ENCODE measurements at regions not wholly inside any gene's neighbourhood (a gene's known extent, or its start where the extent isn't known, plus 50 kb on each side); places are given as distances from the start of the nearest gene placed in this dataset.

- DNase-seq: no peak
These were observed 312.8 kb upstream of the EPHA5 start for GRCh38 chr4:65983061-65983460.

DNA sequence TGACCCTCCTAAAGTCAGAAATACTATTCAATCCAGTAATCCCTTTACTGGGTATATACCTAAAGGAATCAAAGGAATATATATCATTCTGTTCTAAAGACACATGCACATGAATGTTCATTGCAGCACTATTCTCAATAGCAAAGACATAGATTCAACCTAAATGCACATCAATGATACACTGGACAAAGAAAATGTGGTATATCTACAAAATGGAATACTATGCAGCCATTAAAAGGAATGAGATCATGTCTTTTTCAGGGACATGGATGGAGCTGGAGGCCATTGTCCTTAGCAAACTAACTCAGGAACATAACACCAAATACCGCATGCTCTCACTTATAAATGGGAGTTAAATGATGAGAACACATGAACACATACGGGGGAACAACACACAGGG, 306.0 kb upstream of the EPHA5 start:
- no peak for DNase-seq

- no peak for DNase-seq
These were observed 302.9 kb upstream of the EPHA5 start for GRCh38 chr4:65973186-65973585.

DNA sequence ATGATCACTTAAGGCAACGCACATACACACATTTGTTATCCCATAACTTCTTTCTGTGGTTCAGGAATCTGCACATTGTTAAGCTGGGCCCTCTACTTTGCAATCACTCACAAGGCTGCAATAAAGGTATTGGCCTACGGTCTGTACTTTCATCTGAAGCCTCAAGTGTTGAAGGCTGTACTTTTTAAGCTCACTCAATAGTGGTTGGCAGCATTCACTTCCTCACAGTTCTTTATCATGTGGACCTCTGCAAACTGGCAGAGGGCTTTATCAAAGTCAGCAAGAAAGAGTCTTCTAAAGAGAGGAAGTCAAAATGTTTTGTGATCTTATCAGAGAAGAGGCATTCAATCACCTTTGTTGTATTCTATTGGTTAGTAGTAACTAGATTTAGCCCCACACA, 301.4 kb upstream of the EPHA5 start:
- no peak for DNase-seq

GRCh38 chr4:65968831-65969558, 298.7 kb upstream of the EPHA5 start:
- DNase-seq: no peak

- no peak for DNase-seq
These were observed 290.5 kb upstream of the EPHA5 start for GRCh38 chr4:65960751-65961150.

- no peak for DNase-seq
These were observed 284.1 kb upstream of the EPHA5 start for GRCh38 chr4:65954416-65954815.

DNA sequence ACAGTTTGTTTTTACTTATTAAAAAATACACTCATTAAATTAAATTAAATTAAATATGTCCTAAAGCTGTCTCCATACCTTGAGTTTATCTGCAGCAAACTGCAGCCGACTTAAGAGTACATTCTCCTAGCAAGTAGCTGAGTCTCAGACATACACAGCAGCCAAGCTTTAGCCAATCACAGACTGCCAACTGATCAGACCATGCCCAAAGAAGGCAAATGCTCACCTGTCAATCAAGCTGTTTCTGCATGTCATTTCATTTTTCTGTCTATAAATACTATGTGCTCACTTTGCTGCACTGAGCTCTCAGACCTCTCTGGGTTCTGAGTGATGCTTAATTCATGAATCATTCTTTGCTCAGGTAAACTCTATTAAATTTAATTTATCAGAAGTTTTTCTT, 280.9 kb upstream of the EPHA5 start:
- DNase-seq: no peak

DNA sequence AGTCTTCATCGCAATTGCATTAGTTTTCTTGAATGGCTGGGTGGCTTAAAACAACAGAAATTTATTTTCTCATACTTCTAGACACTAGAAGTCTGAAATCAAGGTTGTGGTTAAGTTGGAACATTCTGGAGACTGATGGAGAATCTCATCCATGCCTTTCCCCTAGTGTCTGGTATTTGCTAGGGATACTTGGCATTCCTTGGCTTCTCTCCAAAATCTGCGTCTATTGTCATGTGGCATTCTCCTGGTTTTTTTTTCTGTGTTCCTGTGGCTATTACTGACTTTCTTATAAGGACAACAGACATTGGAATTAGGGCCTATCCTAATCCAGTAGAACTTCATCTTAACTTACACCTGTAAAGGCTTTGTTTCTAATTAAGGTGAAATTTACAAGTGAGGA, 272.8 kb upstream of the EPHA5 start:
- DNase-seq: no peak

DNA sequence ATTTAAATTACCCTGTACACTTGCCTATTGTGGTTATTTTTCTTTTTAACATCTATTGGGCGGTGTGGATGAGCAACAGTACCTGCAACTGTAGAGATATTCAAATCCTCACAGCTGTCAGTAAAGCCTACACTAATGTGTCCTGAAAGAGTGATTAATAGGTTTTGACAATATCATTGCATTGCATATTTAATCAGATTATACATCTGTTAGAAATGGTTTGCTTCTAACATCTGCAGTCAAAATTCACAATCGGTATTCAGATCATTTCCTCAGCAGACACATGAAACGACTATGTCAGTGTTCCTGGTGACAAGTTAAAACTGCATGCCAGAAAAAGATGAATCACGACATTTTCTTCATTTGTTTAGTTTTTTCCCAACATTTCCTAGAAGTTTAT, 254.6 kb upstream of the EPHA5 start:
- DNase-seq: no peak

GRCh38 chr4:65923616-65924015, 253.3 kb upstream of the EPHA5 start:
- no peak for DNase-seq

DNA sequence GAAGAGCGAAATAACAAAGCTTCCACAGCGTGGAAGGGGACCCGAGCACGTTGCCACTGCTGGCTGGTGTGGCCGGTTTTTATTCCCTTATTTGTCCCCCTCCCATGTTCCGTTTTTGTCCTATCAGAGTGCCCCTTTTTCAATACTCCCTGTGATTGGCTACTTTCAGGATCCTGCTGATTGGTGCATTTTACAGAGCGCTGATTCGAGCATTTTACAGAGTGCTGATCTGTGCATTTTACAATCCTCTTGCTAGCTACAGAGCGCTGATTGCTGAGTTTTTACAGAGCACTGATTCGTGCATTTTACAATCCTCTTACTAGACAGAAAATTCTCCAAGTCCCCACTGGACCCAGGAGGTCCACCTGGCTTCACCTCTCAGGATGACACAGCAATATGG, 250.9 kb upstream of the EPHA5 start:
- DNase-seq: no peak

DNA sequence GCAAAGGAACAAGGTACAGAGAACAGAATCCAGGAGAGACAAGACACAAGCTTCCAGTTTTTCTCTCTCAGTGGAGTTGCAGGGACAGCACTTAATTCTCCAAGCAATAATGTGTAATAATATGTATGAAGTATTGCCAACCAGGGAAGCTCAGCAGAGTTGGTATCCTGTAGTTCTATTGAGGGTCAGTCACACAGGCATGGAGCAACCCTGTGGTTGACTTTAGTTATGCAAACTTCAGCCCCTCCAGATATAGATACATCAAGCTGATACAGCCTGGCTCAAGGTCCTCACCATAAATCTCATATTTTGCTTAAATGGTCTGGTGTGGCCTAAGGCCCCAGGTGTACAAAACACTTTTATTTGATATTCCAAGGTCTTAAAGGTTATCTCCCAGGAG, 248.6 kb upstream of the EPHA5 start:
- no peak for DNase-seq

- no peak for DNase-seq
These were observed 247.9 kb upstream of the EPHA5 start for GRCh38 chr4:65918212-65918611.

DNA sequence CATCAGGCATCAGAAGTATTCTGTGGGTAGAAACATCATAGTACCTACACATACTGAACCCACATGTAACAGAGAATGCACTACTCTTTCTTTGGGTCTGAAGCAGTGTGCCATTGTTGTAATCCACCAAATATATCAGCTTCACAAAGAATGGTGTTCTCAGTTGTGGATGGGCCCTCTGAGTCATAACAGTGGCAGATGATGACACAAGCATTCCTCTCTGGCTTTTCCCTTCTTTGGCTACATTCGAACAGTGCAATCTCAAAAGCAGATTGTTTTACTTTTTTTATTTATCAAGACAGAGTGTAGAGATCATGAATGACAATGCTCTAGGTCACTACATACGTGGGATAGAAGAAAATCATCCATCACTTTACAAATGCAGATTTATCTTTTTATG, 247.2 kb upstream of the EPHA5 start:
- DNase-seq: no peak

DNA sequence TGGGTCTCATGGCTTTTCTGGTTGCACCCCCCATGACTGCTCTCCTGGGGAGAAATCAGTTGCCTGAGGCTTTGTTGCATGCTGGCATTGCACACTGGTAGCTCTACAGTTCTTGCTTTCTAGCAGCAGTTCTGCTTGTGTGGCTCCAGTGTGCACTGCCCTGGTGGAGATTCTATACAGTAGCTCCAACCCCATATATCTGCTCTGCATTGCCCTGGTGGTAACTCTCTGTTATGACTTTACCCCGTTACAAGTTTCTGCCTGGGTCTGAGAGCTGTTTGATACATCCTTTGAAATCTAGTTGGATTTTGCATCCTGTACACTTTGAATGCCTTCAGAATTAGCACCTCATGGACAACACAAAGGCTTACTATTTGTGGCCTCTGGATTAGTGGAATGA, 241.4 kb upstream of the EPHA5 start:
- DNase-seq: no peak

DNA sequence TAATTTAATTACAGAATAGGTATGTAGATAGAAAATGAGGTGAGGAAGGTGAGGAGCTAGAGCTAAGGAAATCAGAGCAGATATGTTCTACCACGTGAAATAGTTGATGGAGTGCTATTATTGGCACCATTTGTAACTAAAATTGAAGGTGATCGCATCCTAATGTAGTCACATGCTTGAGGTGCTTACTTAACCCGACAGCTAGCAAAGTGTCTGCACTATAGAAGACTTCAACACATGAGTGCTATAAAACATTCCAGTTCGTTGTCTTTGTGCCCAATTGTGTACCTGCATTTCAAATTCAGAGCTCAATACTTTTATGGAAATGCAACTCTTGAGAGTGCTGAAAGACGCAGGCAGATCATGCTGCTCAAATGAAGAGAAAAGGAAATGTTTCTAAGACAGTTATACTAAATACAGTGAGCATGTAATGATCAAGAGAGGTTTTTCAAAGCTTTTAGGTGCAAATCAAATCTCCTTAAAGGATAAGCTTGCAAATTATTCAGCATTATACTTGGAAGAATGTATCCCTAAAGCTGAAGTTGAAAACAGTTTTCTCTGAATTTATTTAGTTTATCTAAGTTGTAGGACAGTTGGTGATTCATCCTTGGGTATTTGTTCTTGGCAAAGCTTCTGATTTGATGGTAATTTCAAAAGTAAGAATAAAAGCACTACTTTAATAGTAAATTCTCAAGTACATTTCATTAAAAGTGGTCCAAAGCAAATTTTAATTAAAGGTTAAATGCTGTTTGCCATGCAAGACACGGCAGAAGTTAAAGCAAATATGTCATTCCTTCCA, 223.9 kb upstream of the EPHA5 start:
- no peak for DNase-seq

DNA sequence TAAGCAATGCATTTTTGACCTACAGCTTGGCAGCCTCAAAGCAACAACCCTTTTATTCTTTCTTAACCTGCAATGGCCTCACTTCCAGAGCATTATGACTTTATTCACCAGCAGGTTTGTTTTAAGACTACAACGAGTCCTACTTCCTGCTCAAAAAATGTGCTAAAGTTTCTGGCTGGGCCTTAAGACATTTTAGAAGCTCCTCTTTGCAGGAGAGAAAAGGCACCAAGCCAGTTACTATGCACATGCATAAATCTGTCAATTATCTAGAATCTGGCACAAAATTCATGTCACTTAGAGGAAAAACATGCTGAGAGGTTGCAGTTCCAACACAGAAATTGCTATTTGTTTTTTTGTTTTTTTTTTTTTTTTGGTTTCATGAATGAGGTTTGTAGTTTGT, 223.0 kb upstream of the EPHA5 start:
- no peak for DNase-seq

- no peak for DNase-seq
These were observed 210.3 kb upstream of the EPHA5 start for GRCh38 chr4:65880594-65880993.

- DNase-seq: no peak
These were observed 198.0 kb upstream of the EPHA5 start for GRCh38 chr4:65868096-65868824.

DNA sequence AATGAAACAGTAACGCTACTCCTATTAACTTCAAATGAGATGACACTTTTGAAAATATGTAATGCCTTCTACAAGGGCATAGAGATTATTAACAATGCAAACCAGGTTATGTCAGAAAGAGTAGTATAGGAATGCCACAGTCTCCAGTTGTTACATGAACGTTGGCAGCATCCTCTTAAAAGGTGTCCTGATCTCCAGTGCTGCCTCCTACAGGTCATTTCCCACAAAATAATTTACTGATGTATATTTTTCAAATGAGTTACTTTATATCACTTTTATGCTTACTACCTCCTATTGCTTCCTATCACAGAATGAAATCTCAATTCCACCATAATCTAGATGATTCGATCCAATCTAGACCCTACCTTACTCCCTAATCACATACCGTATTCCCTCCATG, 195.2 kb upstream of the EPHA5 start:
- DNase-seq: no peak

DNA sequence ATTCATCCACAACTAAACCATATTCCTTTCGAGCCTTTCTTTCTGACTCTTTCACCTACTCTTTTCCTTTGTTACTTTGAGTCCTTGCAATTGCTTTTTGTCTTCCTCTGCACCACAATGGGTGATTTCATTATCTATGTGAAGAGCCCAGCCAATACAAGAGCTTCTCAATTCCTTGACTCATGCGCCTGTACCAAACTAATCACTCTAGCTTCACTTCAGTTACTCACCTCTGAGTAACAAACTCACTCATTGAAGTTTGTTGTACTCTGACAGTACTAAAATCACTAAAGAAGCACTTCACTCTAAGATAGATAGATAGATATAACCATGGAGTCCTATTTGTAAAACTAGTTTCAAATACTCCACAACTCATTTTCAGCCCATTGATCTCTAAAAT, 191.7 kb upstream of the EPHA5 start:
- no peak for DNase-seq

DNA sequence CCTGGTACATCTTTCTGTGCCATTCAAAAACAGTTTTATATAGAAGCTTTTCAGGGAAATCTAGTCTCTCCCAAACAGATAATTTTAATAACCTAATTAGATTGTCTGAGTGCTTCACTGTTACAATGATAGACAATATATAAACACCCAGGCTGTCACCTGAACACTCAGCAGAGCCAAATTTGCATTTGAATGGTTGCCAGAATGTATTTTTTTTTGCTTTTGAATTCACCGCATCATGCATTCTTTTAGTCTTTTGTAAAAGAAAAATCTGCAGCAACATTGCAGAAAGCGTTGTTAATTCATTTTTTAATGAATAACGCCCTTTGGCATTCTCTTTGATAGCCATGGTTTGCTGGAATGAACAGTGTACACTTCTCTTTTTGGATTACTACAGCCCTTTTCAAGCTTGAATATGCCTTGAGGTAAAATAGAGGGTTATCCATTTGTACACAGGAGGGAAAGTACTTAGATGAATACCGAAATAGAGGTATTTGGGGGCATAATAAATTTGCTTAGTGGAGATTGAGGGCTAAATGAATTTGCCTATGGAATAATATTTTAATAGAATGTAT, 175.0 kb upstream of the EPHA5 start:
- DNase-seq: no peak
